NCI-H345 treated with DMSO at 0.1 percent for 48 hours (cell line): ENCODE measurements at regions not wholly inside any gene's neighbourhood (a gene's known extent, or its start where the extent isn't known, plus 50 kb on each side); places are given as distances from the start of the nearest gene placed in this dataset.

Source experiments
- DNase-seq: peaks from one replicate; lab custom pipeline; 2025; ENCODE audit not compliant: unreplicated experiment; lab: John Stamatoyannopoulos, UW

DNA sequence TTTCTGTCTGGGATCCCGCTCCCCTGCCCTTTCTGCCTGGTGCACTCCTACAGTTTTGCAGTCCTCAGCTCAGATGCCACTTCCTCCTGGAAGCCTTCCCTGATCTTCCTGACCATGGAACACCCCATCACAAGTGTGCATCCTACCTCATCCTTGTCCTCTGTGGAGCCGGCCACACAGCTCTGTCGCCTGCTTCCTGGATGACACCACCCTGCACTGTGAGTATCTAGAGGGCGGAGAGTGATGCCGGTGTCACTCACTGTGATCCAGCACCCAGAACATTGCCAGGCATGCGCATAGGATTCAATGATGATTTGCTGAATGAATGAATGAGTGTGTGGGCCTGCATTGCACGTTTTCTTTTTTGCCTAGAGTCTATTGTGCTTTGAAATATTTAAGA is 529.9 kb downstream of the TCERG1L start:
- DNase-seq, result no peak

DNA sequence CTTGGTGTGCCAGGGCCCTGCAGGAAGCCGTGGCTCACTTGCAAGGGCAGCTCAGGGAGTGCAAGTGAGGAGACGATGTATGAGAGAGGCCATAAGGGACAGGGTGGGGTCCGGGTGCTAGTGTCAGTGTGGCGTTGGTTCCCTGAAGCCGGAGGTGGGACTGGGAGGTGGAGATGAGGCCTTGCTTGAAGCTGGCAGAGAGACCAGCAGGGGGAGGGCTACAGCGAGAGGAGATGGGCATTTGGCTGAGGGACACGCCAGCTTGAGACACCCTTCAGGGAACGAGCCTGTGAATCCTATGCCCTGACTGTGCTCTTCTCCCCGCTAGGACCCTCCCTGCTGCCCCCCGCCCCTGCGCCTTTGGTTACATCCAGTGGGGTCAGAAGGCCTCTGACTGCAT is 529.1 kb downstream of the TCERG1L start:
- DNase-seq, result no peak

DNA sequence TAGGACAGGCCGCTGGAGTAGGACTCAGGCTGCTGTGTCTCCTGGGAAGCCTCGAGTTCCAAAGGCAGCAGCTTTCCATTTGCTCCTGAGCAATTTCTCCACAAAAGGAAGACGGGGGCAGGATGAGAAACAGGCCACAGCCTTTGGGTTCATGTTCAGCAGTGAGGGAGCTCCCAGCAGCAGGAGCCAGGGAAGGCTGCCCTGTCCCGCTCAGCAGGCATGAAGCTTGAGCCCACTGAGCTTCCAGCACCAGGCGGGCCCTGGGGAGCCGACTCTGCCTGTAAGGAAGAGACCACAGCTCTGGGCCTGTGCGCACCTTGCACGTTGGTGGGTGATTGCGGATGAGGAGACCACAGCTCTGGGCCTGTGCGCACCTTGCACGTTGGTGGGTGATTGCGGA is 527.2 kb downstream of the TCERG1L start:
- no peak for DNase-seq

DNA sequence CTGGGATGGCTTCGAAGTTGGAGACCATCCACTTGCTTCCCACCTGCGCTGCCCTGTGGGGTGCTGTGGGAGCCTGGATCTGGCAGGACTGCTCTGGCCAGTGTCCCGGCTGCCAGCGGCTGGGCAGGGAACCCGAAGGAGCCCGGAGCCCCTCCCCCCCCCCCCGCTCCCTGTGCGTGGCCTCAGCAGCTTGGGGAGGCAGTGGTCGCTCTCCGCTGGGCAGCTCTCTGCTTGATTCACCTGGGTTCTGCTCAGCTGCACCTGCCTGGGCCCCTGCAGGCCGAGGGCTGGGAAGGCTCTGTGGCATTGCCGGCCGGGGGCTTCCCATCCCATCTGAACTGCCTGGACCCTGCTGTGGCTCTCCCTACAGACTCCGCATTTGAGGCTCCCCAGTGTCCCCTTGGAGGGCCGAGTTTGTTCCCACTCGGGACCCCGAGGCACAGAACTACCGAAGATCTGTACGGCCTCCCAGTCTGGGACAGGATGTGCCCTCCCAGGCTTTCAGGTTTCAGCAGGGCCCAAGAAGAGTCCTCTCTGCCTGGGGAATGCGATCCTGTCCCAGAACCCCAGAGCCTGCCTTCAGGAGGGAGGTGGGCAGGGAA is 525.1 kb downstream of the TCERG1L start:
- no peak for DNase-seq

DNA sequence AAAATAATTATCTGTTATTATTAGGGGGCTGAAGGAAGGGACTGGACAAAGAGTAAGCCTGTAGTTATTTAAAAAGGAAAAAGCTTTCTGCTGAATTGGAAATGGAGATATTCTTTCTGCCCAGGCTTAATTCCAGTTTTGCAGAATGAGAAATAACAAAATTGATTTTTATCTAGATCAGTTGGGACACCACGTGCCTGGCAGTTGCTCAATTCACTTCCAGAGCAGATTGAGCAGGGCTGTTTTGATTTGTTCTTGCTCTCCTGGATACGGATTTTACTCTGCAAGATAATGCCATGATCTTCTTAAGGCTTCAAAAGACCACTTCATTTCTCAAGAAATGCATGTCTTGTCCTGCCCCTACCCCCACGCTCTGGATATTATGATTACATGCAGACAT is 524.3 kb downstream of the TCERG1L start:
- DNase-seq, result no peak

DNA sequence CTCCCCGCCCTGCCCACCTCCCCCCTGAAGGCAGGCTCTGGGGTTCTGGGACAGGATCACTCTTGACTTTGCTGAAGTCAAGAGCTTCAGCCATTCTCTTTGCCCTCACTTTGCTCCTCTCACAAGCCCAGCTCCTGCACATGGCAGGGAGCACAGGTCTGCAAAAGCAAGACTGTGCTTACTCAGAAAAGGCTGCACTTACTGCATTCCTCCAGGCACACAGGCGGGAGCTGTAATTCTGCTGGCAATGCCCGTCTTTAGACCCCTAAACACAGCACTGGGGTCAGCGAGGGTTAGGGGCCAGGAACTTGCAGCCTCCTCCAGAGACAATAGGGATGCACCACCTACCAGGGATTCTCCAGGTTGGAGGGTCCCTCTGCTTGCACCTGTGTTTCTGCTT is 523.7 kb downstream of the TCERG1L start:
- DNase-seq, result no peak

DNA sequence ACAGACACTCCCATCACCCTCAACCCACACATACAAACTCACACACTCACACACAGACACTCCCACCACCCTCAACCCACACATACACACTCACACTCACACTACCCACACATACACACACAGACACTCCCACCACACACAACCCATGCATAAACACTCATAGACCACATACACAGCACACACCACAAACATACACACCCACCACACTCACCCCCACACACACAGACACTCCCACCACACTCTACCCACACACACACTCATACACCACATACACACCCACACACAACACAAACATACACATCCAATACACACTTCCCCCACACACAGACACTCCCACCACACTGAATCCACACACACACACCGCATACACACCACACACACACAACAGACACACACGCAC is 521.2 kb downstream of the TCERG1L start:
- DNase-seq, result no peak

DNA sequence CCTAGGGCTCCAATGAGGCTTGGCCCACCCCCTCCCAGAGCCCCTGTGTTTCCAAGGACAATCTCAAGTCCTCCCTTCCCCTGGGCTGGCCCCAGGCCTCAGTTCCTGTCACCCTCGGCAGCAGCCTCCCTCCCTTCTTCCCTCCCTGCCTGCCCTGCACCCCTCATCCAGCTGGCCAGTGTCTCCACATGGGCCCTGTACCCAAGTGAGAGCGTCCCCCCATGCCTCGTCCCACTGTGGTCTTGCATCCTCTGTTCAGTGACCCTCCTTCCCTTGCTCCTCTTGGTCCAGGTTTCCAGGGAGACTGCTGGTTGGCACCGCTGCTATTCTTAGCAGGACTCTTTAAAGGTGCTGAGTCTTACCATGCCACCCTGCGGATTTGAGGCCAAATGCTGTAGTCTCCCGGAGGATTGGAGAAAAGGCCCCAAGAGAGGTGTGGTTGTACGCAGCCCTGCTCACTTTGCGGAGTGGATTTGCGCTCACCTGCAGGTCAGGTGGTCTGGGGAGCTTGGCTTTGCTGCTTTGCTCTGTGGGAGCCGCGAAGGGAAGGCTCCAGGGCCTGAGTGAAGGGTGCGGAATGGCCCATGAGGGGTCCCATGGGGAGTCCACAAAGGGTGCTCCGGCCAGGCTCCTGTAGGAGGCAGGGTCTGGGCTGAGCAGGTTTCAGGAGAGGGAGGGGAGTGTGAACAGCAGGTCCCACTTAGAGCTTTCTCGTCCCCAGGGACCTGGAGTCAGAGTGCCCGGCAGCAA is 519.2 kb downstream of the TCERG1L start:
- DNase-seq, result no peak

DNA sequence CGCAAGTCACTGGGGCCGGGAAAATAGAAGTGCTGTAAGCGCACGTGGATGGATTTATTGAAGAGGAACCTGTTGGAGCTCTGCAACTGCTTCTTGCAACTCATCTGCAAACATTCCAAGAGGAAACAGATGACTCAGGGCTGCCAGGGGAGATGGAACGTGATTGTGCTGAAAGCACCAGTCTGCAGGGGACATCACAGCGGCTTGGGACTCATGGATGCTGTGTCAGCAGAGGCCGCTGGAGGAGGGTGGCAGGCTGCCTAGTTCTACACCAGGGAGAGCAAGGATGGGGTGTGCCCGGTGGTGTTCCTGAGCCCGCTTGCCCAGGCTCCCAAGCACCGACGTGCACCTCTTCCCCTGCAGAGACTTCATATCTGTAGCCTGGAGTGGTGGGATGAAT is 515.7 kb downstream of the TCERG1L start:
- DNase-seq, result no peak

DNA sequence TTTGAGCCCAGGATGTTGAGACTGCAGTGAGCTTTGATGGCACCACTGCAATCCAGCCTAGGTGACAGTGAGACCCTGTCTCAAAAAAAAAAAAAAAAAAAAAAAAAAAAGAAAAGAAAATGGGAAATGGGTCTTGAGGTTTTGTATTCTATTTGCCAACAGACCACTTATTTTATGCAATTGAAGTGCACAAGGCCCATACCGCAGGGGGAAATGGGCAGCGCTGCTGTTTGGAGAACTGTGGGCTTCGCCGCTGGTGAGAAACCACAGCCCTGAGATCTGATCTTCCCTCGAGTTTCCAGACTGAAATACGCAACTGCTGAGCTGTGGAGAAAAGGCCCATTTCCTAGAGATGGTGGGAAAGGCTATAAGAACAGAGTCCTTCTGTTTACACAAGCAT is 512.0 kb downstream of the TCERG1L start:
- no peak for DNase-seq

DNA sequence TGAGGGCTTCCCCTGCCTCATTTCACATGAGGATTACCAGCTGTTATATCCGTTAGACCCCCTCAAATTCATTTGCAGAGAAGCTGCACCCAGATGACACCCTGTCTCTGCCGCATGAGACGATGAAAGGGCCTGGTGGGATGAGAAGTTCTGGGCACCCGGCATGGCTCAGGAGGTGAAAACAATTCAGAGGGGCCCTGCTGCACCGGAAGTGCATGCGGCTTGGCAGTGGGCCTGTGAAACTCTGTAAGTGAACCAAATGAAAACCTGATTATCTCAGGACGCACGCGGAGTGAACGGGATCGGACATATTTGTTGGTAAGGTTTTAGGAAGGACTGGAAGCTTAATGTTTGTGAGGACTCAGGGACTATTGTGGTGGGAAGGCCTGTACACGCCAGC is 511.2 kb downstream of the TCERG1L start:
- DNase-seq, result no peak

DNA sequence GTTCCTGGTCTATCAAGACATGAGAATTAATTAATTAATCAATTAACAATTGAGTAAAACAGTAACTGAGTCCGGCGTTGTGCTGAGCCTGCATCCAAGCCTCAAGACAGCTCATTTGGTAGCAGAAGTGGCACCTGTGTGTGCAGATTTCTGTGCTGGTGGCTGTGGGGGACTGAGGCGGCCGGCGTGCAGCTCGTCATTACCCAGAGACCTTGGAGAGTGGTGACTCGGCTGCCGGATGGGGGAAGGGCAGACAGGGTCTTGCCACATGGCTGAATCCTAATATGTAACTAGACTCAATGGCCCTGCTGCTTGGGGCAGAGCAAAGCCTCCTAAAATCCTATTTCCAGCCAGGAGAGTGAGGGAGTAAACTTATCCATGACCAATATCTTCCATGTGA is 510.2 kb downstream of the TCERG1L start:
- no peak for DNase-seq

DNA sequence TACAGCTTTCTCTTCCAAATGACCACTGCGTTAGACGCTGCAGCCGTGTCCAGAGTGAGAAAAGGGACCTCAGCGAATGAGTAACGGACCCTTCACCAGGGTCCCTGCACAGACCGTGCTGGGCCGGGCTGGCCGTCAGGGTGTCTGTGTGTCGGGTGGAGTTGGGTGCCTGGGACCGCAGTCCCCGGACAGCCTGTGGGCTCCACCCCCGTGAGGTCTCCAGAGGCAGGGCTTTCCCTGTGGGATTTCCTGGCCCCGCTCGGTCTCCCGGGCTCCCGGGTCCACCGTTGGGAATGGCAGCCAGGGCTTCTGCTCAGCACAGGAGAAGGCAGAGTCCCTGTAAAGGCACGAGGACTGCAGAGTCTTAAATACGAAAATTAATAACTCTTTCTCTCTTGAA is 509.7 kb downstream of the TCERG1L start:
- DNase-seq, result no peak

DNA sequence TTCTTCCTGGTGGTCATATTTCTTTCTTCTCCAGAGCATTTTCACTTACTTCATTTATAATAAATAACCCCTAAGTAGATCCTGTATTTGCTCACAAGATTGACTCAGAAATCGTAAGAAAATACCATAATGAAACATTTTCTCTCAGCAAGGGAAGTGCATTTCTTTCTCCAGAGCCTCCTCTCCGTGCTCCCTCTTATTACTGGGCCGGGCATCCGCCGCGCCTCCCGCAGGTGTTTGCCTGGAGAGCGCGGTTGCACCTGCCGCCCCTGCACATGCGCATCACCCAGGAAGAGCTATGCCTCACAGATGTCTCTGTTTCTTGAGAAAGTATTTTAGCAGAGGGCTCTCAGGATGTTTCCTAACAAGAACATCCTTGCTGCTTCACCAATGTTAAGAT is 509.2 kb downstream of the TCERG1L start:
- no peak for DNase-seq

DNA sequence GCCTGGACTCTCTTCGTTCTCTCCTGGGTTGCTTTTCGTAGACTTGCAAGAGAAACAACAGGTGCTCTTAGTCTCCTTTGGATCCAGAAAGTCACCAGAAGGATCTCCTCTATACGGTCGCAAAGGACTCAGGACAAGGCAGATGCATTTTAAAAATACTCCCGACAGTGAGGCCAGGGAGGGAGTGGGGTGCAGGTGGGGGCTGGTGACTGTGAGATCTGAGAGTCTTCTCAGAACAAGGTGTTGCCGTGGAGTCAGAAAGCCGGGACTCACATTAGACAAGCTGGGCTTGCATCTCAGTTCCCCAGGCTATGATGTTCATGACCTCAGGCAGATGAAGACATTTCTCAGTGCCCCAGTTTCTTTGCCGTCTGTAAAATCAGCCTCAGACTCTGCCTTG is 507.2 kb downstream of the TCERG1L start:
- no peak for DNase-seq

DNA sequence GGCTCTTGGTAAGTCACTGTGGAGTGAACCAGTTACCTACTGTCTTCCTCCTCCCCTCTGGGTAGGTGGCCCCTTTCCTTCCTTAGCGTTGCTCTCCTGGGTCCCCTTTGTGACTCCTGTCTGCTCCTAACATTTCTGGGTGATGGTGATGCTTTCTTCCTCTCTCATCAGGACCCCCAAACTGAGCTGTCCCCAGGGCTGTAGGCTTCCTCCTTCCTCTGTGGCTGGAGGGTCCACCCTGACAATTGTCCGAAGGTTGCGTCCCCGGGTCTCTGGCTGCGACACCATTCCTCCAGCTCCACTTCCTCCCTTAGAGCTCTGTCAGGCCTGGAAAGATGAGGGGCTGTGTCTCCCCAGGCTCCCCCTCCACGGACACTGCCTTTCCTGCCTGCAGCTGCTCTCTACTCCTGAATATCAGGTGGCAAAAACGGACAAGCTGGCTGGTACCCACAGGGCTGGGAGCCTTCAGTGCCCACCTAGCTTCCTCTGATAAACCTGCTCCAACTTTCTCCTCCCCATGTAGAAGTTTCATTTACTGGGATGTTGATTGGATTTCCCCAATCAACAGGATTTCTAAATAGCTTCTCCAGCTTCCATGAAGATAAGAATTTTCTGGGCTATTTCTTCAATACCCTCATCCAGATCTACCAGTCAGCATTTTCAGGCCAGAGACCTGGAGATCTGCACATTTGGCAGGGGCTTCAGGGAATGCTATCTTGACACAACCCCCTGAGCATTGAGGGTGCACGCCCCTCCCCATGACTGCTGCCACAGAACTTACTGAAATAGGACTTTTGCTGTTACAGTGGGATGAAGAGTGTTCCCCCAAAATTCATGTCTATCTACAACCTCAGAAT is 506.5 kb downstream of the TCERG1L start:
- no peak for DNase-seq

DNA sequence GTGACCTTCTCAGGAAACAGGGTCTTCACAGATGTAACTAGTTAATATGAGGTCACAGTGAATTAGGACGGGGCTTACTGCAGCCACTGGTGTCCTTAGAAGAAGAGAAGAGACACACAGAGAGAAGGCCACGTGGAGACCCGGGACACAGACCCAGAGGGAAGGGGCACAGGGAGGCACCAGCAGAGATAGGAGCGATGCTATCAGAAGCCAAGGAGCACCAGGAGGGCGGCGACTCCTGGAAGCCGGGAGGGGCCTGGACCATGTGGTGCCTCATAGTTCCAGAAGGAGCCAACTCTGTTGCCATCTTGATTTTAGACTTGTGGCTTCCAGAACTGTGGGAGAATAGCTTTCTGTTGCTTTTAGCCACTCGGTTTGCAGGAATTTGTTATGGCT is 505.9 kb downstream of the TCERG1L start:
- DNase-seq, result no peak

DNA sequence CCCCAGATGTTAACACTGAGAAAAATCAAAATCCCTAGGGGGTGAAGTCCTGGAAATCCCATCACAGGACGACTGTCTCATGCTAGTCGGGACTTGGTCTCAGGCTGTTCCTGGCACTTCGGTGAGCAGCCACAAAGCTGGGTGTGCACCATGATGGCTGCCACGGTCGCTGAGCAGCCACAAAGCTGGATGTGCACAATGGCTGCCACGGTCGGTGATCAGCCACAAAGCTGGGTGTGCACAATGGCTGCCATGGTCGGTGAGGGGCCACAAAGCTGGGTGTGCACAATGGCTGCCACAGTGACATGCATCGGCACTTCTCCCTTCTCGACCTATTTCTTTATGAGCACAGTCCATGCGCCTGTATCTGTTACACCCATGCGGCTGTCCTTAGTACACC is 505.1 kb downstream of the TCERG1L start:
- no peak for DNase-seq

DNA sequence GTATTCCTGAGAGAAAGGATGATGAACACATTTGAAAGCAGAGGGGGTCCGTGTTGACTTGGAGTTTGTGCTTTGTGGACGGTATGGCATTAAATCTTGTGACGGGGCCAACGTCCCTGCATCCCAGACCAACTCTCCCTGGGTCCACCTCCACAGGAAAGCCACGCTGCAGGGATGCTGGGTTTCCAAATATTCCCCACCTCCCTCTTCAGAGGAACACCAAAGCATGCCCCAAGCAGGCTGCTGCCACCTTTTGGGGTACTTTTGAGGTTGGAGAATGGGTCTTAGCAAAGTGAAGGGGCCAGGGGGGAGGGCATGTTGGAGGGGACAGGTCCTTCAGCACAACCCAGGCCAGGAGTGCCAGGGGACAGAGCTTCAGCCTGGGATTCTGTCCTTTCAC is 504.4 kb downstream of the TCERG1L start:
- DNase-seq, result no peak

DNA sequence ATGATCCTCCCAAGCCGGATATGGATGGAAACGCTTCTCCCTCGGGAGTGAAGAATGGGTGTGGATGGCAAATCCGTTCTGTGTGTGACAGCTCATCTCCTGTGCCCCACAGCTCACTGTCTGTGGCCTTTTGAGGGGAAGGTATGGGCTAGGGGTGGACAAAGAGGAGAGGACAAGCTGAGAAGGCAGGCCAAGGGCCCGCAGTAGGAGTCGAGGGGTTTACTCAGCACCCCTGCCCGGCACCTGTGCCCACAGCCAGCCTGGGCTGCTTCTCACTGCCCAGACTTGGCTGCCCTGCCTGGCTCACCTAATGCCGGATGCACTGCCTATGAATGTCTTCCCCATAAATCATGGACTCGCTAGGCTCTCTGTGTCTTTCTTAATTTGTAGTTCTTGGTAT is 503.8 kb downstream of the TCERG1L start:
- DNase-seq, result no peak

DNA sequence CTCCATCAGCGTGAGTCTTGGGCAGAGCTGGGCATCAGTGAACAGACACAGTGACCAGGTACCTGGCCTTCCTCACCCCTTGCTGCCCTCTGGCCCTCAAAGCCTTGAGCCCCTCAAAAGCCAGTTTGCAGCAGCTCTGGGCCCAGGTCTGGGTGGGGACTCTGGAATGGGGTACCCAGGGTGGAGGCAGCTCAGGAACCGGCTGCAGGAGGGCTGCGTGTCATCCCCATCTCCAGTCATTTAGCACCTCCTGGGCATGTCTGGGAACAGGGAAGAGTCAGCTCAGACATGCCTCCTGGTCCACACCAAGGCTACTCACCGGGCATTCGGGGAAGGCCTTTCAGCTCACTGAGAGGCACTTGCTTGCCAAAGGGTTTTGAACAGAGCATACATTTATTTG is 503.3 kb downstream of the TCERG1L start:
- DNase-seq, result no peak

DNA sequence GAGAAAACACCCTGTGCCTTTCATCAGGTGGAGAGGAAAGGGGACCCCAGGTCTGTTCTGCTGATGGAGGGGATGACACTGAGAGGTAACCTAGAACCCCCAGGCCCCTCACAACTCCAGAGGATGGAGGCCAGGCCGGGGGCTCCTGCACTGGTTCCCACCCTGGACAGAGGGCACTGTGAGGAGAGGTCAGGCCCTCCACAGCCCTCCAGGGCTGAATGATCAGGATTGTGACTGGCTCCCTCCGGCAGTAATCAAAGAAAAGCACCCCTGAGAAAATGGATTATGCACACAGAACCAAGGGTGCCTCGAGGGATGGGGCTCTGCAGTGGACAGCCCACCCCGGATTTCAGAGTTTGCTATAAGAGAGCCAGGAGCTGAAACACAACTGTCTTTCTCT is 502.8 kb downstream of the TCERG1L start:
- DNase-seq, result no peak
